Renal pelvis (tissue), 1 donor: ENCODE measurements at regions not wholly inside any gene's neighbourhood (a gene's known extent, or its start where the extent isn't known, plus 50 kb on each side); places are given as distances from the start of the nearest gene placed in this dataset.
A peak's percentile ranks its signal among the peaks of the same experiment; 100 is the strongest.

Source experiments
- DNase-seq: peaks from one replicate; pipeline ENCODE4 v3.0.0-alpha.2; 2013

- no peak for DNase-seq
Observed at GRCh38 chr1:4366091-4366490, 288.3 kb upstream of the AJAP1 start.

DNA sequence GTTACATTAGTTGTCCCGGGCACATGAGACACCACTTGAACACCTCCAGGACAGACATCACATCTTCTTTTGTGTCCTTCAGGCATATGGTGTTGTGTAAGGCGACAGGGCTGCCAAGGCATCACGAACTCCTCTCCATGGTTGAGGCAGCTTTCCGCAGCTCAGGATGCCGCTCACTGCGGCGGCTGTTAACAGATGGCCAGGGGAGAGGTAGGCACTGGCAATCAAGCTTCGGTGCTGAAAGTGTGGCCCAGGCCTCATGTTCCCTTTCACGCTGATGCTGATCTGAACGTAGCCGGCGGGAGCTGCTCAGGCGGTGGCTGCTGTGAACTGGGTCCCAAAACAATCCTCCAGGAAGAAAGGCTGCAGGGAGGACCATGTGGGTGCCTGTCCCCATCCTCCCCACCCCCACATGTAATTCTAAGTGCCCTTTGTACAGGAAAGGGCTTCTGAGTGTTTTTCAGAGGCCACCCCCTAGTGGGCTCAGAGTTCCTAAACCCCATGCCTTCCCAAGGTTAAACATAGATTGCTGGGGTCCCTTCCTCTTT is 287.1 kb upstream of the AJAP1 start:
- no peak for DNase-seq

DNA sequence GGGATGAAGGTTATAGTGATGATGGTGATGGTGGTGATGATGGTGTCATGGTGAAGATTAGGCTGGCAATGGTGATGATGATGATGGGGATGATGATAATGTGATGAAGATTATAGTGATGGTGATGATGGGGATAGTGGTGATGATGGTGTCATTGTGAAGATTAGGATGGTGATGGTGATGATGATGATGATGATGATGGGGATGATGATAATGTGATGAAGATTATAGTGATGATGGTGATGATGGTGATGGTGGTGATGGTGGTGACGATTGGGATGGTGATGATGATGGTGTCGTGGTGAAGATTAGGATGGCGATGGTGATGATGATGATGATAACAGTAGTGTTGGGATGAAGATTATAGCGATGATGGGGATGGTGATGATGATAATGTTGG is 285.1 kb upstream of the AJAP1 start:
- no peak for DNase-seq

DNA sequence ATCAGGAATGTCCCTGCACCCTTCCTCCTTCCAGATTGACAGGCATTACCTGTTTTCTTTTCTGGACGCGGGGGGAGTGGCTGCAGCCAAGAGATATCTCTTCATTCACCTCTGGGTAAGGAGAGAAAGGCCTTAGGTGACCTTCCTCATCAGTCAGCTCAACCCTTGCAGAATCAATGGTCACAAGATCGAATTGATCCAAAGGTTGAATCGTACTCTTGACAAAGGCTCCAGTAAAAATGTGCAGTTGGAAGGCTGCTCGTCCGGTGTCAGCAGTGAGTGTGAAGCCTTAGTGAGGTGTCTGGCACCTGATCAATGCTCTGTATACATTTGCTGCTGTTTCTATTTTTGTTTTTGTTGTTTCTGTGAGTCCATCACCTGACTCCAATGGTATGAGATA is 282.6 kb upstream of the AJAP1 start:
- DNase-seq = no peak

DNA sequence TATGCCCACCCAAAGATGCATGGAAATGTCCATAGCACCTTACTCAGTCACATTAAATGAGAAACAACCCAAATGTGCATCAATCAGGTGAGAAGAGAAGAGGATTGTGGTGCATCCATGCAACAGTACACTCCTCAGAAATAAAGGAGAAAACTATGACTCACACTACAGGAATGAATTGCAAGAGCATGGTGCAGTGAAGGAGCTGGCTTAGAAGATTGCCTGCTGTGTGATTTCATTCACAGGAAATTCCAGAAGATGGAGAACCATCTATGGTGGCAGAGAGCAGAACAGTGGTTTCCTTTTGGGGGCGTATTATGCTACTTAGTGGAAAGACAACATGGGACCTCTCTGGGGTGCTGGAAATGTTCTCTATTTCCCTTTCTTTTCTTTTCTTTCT is 278.6 kb upstream of the AJAP1 start:
- no peak for DNase-seq

DNA sequence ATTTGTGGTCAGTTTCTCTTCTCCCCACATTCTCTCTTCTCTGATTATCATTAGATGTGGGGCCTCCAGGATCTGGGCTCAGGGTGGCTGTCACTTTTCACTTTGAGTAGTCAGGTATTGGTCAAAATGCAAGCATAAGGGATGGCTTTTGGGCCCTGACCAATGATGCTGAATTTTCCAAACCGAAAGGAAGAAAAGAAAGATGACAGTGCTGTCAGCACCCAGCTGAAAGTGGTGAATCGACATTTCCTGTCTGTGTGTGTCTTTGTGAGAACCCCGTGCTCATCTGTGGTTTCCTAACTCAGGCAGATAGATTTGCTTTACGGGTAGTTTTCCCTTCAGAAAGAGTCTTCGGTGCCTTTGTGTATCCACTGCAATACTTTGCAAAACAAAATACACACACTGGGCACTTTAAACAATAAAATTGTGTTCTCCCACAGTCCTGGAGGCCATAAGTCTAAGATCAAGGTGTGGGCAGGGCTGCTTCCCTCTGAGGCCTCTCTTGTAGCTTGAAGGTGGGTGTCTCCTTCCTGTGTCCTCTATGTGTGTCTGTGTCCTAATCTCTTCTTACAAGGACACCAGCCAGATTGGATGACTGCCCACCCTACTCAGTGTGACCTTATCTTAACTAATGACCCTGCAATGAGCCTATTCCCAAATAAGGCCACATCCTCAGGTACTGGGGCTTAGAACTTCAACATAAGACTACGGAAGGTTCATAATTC is 274.8 kb upstream of the AJAP1 start:
- DNase-seq = no peak

DNA sequence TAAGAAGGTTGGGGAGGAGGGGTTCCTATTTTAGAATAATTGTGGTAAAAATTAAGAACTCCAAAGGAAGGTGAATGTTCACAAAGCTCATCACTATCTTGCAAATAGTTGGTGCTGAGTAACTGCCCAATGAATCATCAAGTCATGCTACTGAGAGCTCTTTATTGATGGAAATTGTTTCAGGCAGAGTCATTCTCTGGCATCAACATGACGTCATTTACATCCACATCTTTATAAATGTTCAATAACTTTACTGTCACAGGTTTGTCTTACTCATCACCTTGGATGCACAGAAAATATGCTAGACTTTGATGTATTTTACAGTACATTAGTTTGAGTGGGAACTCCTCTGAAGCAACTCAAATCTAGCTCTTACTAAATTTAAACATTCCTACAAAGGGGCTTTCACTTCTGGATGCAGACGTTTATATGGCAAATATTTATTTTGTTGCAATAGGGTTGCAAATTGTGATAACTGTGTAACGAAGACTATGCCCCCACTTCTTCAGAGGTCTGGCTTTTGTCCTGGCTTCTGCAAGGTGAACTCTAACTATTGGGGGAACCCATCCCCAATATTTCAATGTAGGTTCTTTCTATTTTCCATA is 273.7 kb upstream of the AJAP1 start:
- DNase-seq = no peak

DNA sequence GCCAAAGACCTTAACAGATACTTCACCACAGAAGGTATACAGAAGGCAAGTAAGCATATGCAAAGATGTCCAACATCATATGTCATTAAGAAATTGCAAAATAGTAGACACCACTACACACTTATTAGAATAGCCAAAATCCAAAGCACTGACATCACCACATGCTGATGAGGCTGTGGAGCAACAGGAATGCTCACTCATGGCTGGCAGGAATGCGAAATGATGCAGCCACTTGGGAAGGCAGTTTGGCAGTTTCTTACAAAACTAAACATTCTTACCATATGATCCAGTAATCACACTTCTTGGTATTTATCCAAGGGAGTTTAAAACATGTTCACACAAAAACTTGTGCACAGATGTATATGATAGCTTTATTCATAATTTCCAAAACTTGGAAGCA is 261.2 kb upstream of the AJAP1 start:
- DNase-seq = no peak

- DNase-seq = no peak
Observed at GRCh38 chr1:4394366-4394765, 260.0 kb upstream of the AJAP1 start.

- DNase-seq = no peak
Observed at GRCh38 chr1:4395158-4395557, 259.3 kb upstream of the AJAP1 start.

- DNase-seq = no peak
Observed at GRCh38 chr1:4395676-4396075, 258.7 kb upstream of the AJAP1 start.

DNA sequence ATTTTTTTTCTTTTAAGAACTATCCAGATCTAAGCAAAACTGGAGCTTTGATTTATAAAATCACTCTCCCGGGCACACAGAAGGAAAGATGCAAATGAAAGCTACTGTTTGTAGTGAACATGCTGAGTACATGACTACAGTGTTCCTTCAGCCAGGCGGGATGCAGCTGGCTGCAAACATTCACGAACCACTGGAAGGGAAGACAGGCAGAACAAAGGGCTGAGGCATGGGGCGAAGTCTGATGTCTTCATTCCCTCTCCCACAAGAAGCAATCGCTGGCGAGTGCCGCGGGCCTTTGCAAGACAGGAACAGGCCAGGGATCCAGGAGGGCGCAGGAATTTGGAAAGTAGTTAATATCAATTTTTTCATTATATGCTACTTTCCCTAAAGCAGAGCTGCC is 257.9 kb upstream of the AJAP1 start:
- DNase-seq = no peak

DNA sequence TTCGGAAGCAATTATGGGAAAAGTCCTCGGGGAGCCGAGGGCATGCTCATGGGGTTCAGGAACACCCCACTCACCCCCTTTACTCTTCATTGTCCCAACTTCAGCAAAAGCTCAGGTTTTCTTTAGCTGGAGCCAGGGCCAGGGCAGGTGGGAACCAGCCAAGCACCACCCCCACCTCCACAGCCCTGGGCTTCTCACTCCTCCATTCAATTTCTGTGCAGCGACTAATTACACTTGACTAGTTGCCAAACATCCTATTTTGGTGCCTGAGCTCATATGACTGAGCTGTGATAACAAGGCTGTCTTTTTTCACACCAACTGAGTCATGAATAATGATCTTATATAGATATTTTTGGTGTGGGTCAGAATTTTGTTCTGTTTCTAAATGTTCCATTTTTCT is 257.2 kb upstream of the AJAP1 start:
- DNase-seq = no peak

- no peak for DNase-seq
Observed at GRCh38 chr1:4402032-4402431, 252.4 kb upstream of the AJAP1 start.

DNA sequence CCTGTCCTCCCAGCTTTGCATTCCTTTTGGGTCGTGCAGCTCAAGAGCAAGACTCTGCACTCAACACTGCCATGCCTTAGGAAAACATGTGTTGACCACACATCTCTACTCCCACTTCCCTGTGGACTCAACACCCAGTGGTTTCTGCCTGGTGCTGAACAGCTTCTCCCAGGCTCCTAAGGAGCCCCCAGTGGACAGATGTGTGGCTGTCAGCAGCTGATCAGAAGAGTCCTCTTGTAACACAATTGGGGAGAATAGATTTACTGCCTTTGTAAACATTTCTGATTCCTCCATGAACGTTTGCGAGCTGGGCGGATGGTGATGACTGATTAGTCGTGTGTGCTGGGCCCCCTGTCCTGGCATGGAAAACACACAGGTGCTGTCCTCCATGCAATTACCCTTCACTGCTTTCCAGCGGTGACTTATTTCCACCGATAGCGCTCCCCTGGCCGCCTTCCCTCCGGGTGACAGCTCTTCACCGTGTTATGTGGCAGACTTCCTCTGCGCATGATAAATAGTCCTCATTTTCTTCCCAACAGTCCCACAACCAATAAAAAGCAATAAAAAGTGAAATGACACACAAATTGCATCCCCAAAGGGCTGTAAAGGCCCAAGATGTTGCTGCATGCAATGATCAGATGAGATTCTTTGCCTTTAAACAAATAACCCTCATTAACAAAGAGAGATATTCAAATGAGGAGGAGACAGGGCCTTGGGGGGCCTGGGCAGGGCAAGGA is 249.4 kb upstream of the AJAP1 start:
- DNase-seq = no peak

- no peak for DNase-seq
Observed at GRCh38 chr1:4407851-4408250, 246.6 kb upstream of the AJAP1 start.

GRCh38 chr1:4408380-4408779 is 246.0 kb upstream of the AJAP1 start:
- DNase-seq = no peak

DNA sequence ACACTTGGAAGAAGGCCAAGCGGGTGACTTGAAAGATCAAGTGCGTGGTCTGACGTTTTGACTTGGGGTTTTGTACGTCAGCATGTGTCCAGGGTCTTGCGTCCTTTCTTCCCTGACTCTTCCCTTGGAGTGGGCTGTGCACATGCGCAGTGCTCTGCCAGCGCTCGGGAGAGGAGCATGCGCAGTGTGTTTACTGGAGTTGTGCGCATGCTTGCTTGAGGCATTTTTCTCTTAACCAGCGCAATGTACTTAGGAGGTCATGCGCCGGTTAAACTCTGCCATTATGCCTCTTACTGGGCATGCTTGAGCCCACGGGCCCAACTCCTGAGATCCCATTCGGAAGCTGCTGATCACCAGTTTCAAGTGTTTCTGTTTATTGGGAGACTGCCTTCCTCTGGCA is 242.5 kb upstream of the AJAP1 start:
- no peak for DNase-seq

- DNase-seq = no peak
Observed at GRCh38 chr1:4415476-4415875, 238.9 kb upstream of the AJAP1 start.

GRCh38 chr1:4416189-4416588 is 238.2 kb upstream of the AJAP1 start:
- DNase-seq = no peak

DNA sequence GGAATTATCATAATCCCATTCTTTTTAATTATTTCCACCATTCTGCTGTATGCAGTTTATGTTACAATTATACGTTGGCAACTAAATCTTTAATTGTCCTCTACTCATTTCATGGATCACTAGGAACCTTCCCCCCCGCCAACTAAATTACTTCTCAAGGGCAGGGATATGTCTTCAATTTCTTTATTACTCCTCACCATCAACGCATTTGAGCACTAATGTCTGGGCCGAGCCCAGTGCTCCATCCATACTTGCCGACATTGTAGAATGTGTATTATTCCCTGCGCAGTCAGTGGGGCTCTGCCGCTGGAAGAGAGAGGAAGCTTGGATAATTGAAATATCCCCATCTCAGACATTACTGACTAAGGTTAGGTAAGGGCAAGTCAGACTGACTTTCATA is 236.4 kb upstream of the AJAP1 start:
- no peak for DNase-seq

- DNase-seq = peak; percentile 53
Observed at GRCh38 chr1:4421986-4422385, 232.4 kb upstream of the AJAP1 start.
